AG09319 (cell line): ENCODE measurements at regions not wholly inside any gene's neighbourhood (a gene's known extent, or its start where the extent isn't known, plus 50 kb on each side); places are given as distances from the start of the nearest gene placed in this dataset.

Experiments used
- DNase-seq: peaks from one replicate; pipeline ENCODE4 v3.0.0-alpha.2; 2010; ENCODE audit warnings: low read depth; ENCODE audit errors: extremely low read depth
- CTCF ChIP-seq: IDR thresholded peaks from 2 replicates; pipeline ENCODE4 v1.5.1; 2011; ENCODE audit warnings: low read depth, mild to moderate bottlenecking, inconsistent platforms, low read length, moderate library complexity

- no peak for TF ChIP-seq CTCF
- no peak for DNase-seq
These were observed 246.4 kb upstream of the LRIG1 start for GRCh38 chr3:66747261-66747660.

- no peak for DNase-seq
- no peak for TF ChIP-seq CTCF
These were observed 246.9 kb upstream of the LRIG1 start for GRCh38 chr3:66747696-66748095.

GRCh38 chr3:66748175-66748876 is 247.5 kb upstream of the LRIG1 start:
- no peak for TF ChIP-seq CTCF
- peak; percentile 12 for DNase-seq

- no peak for TF ChIP-seq CTCF
- DNase-seq, result no peak
These were observed 246.3 kb upstream of the KBTBD8 start for GRCh38 chr3:66751842-66752241.

- DNase-seq, result no peak
- no peak for TF ChIP-seq CTCF
These were observed 244.4 kb upstream of the KBTBD8 start for GRCh38 chr3:66753670-66754069.

- DNase-seq, result no peak
- TF ChIP-seq CTCF, result no peak
These were observed 243.5 kb upstream of the KBTBD8 start for GRCh38 chr3:66754613-66755012.

- TF ChIP-seq CTCF, result no peak
These were observed 242.2 kb upstream of the KBTBD8 start for GRCh38 chr3:66755924-66756323.

More at GRCh38 chr3:66755924-66756323, 242.2 kb upstream of the KBTBD8 start:
- DNase-seq, result no peak
